ENCODE measurements at regions not wholly inside any gene's neighbourhood (a gene's known extent, or its start where the extent isn't known, plus 50 kb on each side); places are given as distances from the start of the nearest gene placed in this dataset.

DNA sequence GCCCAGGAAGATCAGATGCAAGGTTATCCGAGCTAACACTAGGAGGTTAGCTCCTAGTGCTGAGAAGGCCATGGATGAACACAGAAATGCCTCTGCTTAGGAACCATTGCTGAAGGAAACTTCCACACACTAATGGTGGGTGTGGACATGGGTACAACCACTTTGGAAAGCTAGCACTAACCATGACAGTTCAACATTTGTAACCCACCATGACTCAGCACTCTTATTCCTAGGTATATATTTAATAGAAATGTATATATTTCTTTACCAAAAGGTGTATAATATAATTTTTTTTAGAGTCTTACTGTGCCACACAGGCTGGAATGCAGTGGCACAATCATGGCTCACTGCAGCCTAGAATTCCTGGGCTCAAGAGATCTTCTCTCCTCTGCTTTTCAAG is 85.3 kb upstream of the BTBD3 start:
- TF ChIP-seq SIX5 (IDR thresholded peaks at IDR 0.05; ENCODE audit: low read depth, low read length) (no peak), TAF1 (IDR thresholded peaks at IDR 0.05; ENCODE audit: low read depth, low read length) (no peak), YY1 (IDR thresholded peaks at IDR 0.05; ENCODE audit: low read depth, low read length) (no peak), CEBPB (IDR thresholded peaks at IDR 0.05; ENCODE audit: low read depth, low read length) (no peak), POLR2AphosphoS5 (IDR thresholded peaks at IDR 0.05; ENCODE audit: low read depth, low read length) (no peak), NANOG (IDR thresholded peaks at IDR 0.05; ENCODE audit: insufficient read depth, low read depth, low read length, poor library complexity, severe bottlenecking) (no peak), RFX5 (IDR thresholded peaks at IDR 0.05; ENCODE audit: borderline replicate concordance, low read depth, low read length) (no peak), POLR2A (IDR thresholded peaks at IDR 0.05; ENCODE audit: control extremely low read depth in 1 of 2, low read depth in 2 of 2, low read length in 2 of 2) (no peak), SRF (IDR thresholded peaks at IDR 0.05; ENCODE audit: low read depth, low read length) (no peak), EGR1 (IDR thresholded peaks at IDR 0.05; ENCODE audit: borderline replicate concordance, low read depth, low read length) (no peak)
- TF ChIP-seq, protein P1, sequence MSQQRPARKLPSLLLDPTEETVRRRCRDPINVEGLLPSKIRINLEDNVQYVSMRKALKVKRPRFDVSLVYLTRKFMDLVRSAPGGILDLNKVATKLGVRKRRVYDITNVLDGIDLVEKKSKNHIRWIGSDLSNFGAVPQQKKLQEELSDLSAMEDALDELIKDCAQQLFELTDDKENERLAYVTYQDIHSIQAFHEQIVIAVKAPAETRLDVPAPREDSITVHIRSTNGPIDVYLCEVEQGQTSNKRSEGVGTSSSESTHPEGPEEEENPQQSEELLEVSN (IDR thresholded peaks at IDR 0.05): no peak
- TF ChIP-seq, protein P2, sequence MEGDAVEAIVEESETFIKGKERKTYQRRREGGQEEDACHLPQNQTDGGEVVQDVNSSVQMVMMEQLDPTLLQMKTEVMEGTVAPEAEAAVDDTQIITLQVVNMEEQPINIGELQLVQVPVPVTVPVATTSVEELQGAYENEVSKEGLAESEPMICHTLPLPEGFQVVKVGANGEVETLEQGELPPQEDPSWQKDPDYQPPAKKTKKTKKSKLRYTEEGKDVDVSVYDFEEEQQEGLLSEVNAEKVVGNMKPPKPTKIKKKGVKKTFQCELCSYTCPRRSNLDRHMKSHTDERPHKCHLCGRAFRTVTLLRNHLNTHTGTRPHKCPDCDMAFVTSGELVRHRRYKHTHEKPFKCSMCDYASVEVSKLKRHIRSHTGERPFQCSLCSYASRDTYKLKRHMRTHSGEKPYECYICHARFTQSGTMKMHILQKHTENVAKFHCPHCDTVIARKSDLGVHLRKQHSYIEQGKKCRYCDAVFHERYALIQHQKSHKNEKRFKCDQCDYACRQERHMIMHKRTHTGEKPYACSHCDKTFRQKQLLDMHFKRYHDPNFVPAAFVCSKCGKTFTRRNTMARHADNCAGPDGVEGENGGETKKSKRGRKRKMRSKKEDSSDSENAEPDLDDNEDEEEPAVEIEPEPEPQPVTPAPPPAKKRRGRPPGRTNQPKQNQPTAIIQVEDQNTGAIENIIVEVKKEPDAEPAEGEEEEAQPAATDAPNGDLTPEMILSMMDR (IDR thresholded peaks at IDR 0.05; ENCODE audit: control extremely low read depth in 1 of 3, insufficient read depth in 1 of 3, low read depth in 1 of 3, low read length in 3 of 3): no peak
- TF ChIP-seq, protein P3, sequence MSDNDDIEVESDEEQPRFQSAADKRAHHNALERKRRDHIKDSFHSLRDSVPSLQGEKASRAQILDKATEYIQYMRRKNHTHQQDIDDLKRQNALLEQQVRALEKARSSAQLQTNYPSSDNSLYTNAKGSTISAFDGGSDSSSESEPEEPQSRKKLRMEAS (IDR thresholded peaks at IDR 0.05): no peak

Data from H1 (cell line).